ENCODE measurements at regions not wholly inside any gene's neighbourhood (a gene's known extent, or its start where the extent isn't known, plus 50 kb on each side); places are given as distances from the start of the nearest gene placed in this dataset.

GRCh38 chr20:50358166-50358565, 152.0 kb upstream of the PTPN1 start:
- no peak overlapping the region for H3K4me3 ChIP-seq
- no peak overlapping the region for H3K4me2 ChIP-seq (ENCODE audit: insufficient read depth, low read length)
- in situ Hi-C loops (cut with MboI), result no loop called here
- DNase-seq (ENCODE audit: extremely low read depth in 1 of 4, low spot score in 3 of 4) (no peak), ATAC-seq (no peak), FAIRE-seq (no peak)
- no peaks in the 10 kb centered on the region for H3K79me2 ChIP-seq (ENCODE audit: control insufficient read depth, insufficient read depth, low read length)
- H3K36me3 ChIP-seq (ENCODE audit: control insufficient read depth, insufficient read depth, low read length), result no peaks in the 10 kb centered on the region
- H3K27ac ChIP-seq (ENCODE audit: extremely low read depth, low read depth, low read length), result no peak overlapping the region
- H3K9ac ChIP-seq (ENCODE audit: insufficient read depth in 1 of 2, low read depth in 2 of 2, low read length in 2 of 2), result peak overlapping the region in 1 of 2 experiments; percentile 17; a peak in 1 of 4 replicates
- H2AFZ ChIP-seq (ENCODE audit: low read depth, low read length), result no peak overlapping the region
- H4K20me1 ChIP-seq (replicated peaks; ENCODE audit: control insufficient read depth, insufficient read depth, low read length), result 0 out of 2 replicates have a peak, but pooled peaks cover 3% of the 10 kb centered on the region
- no peaks in the 10 kb centered on the region; a peak in 1 of 5 replicates for H3K27me3 ChIP-seq (ENCODE audit: control insufficient read depth in 2 of 2, insufficient read depth in 2 of 2, low read length in 2 of 2)
- 22% methylated on average over 5 of the region's 5 CpGs for WGBS (ENCODE audit: insufficient coverage, low coverage, missing lambda C conversion rate)
- H3K9me1 ChIP-seq (ENCODE audit: control insufficient read depth, insufficient read depth, low read length), result no peaks in the 10 kb centered on the region
- CTCF ChIA-PET (ENCODE audit: low intra/inter-chr PET ratio), result no interaction called here
- H3K4me1 ChIP-seq (replicated peaks in 1 of 2; ENCODE audit: control insufficient read depth in 2 of 2, insufficient read depth in 2 of 2, low read length in 2 of 2), result peaks cover 9 to 18% of the 10 kb centered on the region in 2 experiments; a peak in 4 of 5 replicates
- no peaks in the 10 kb centered on the region for H3K9me3 ChIP-seq (replicated peaks; ENCODE audit: control insufficient read depth, insufficient read depth, low read depth, low read length)
- POLR2A ChIA-PET, result interaction anchor here (2.1 kb wide), 1 partner anchor 10 kb away, joined by 5 read pairs; no protein-coding TSS in a partner anchor
- intact Hi-C loops (cut with micrococcal nuclease), result no loop called here
- no TSS peak for BruUV-seq (replicated peaks)
- TF ChIP-seq LEF1 (IDR thresholded peaks at IDR 0.05) (no peak), ZNF655 (CRISPR knock-in tag; IDR thresholded peaks at IDR 0.05) (no peak), ZC3H8 (IDR thresholded peaks at IDR 0.05) (no peak), RNF219 (CRISPR knock-in tag; IDR thresholded peaks at IDR 0.05) (no peak), MCM3 (IDR thresholded peaks at IDR 0.05) (no peak), PBX2 (CRISPR knock-in tag; IDR thresholded peaks at IDR 0.05; ENCODE audit: low read depth) (no peak), PBX2 (tag; conservative IDR thresholded peaks at IDR 0.05; ENCODE audit: low read depth) (no peak), ESRRB (CRISPR knock-in tag; IDR thresholded peaks at IDR 0.05; ENCODE audit: borderline replicate concordance) (no peak), ZNF384 (IDR thresholded peaks at IDR 0.05; ENCODE audit: low read depth, low read length) (no peak), TBL1XR1 (IDR thresholded peaks at IDR 0.05; ENCODE audit: low read length in 2 of 2) (no peak), CREB1 (IDR thresholded peaks at IDR 0.05) (no peak), CREB1 (CRISPR knock-in tag; IDR thresholded peaks at IDR 0.05) (no peak), PTBP1 (IDR thresholded peaks at IDR 0.05; ENCODE audit: low read depth, low read length) (no peak), NFATC3 (IDR thresholded peaks at IDR 0.05) (no peak), BRD9 (IDR thresholded peaks at IDR 0.05; ENCODE audit: low read depth, partially characterized antibody) (no peak), ERF (CRISPR knock-in tag; IDR thresholded peaks at IDR 0.05) (no peak), PATZ1 (CRISPR knock-in tag; IDR thresholded peaks at IDR 0.05; ENCODE audit: borderline replicate concordance) (no peak)

Data from K562 (cell line).